ENCODE measurements at regions not wholly inside any gene's neighbourhood (a gene's known extent, or its start where the extent isn't known, plus 50 kb on each side); places are given as distances from the start of the nearest gene placed in this dataset.

- no peak for DNase-seq (ENCODE audit: low read depth)
- no peak for TF ChIP-seq CTCF (IDR thresholded peaks at IDR 0.05; ENCODE audit: control insufficient read depth, extremely low read depth, insufficient read depth)
- no peak overlapping the region for H3K4me3 ChIP-seq (ENCODE audit: low read depth, low read length)
Measured at GRCh38 chr12:90304231-90304630, 595.6 kb upstream of the ATP2B1 start.

- no peak for TF ChIP-seq CTCF (IDR thresholded peaks at IDR 0.05; ENCODE audit: control insufficient read depth, extremely low read depth, insufficient read depth)
- no peak overlapping the region for H3K4me3 ChIP-seq (ENCODE audit: low read depth, low read length)
- no peak for DNase-seq (ENCODE audit: low read depth)
Measured at GRCh38 chr12:90303771-90304170, 595.1 kb upstream of the ATP2B1 start.

GRCh38 chr12:90301561-90302133 lies 593.0 kb upstream of the ATP2B1 start:
- TF ChIP-seq CTCF (IDR thresholded peaks at IDR 0.05; ENCODE audit: control insufficient read depth, extremely low read depth, insufficient read depth): no peak

GRCh38 chr12:90301095-90301494 lies 592.5 kb upstream of the ATP2B1 start:
- H3K4me3 ChIP-seq (ENCODE audit: low read depth, low read length): no peak overlapping the region
- DNase-seq (ENCODE audit: low read depth): no peak

More at GRCh38 chr12:90301561-90302133, 593.0 kb upstream of the ATP2B1 start:
- H3K4me3 ChIP-seq (ENCODE audit: low read depth, low read length): no peak overlapping the region
- peak; percentile 60 for DNase-seq (ENCODE audit: low read depth)

GRCh38 chr12:90299666-90300065 lies 591.0 kb upstream of the ATP2B1 start:
- H3K4me3 ChIP-seq (ENCODE audit: low read depth, low read length): no peak overlapping the region
- no peak for DNase-seq (ENCODE audit: low read depth)
- TF ChIP-seq CTCF (IDR thresholded peaks at IDR 0.05; ENCODE audit: control insufficient read depth, extremely low read depth, insufficient read depth): no peak

More at GRCh38 chr12:90301095-90301494, 592.5 kb upstream of the ATP2B1 start:
- TF ChIP-seq CTCF (IDR thresholded peaks at IDR 0.05; ENCODE audit: control insufficient read depth, extremely low read depth, insufficient read depth): no peak

- DNase-seq (ENCODE audit: low read depth): no peak
- no peak for TF ChIP-seq CTCF (IDR thresholded peaks at IDR 0.05; ENCODE audit: control insufficient read depth, extremely low read depth, insufficient read depth)
- H3K4me3 ChIP-seq (ENCODE audit: low read depth, low read length): no peak overlapping the region
Measured at GRCh38 chr12:90299121-90299520, 590.5 kb upstream of the ATP2B1 start.

GRCh38 chr12:90298289-90298948 lies 589.8 kb upstream of the ATP2B1 start:
- TF ChIP-seq CTCF (IDR thresholded peaks at IDR 0.05; ENCODE audit: control insufficient read depth, extremely low read depth, insufficient read depth): no peak
- H3K4me3 ChIP-seq (ENCODE audit: low read depth, low read length): no peak overlapping the region
- no peak for DNase-seq (ENCODE audit: low read depth)

Measured in LNCaP clone FGC (cell line).